ELR (cell line): ENCODE measurements at regions not wholly inside any gene's neighbourhood (a gene's known extent, or its start where the extent isn't known, plus 50 kb on each side); places are given as distances from the start of the nearest gene placed in this dataset.

Source experiments
- DNase-seq: peaks from one replicate; pipeline ENCODE4 v3.0.0-alpha.2; 2015; ENCODE audit warnings: low read depth

- DNase-seq = peak; percentile 46
Measured at GRCh38 chr6:100267721-100268123, 197.0 kb downstream of the SIM1 start.

- no peak for DNase-seq
Measured at GRCh38 chr6:100266494-100267401, 198.0 kb downstream of the SIM1 start.

GRCh38 chr6:100262086-100262485 lies 202.6 kb downstream of the SIM1 start:
- DNase-seq = no peak

DNA sequence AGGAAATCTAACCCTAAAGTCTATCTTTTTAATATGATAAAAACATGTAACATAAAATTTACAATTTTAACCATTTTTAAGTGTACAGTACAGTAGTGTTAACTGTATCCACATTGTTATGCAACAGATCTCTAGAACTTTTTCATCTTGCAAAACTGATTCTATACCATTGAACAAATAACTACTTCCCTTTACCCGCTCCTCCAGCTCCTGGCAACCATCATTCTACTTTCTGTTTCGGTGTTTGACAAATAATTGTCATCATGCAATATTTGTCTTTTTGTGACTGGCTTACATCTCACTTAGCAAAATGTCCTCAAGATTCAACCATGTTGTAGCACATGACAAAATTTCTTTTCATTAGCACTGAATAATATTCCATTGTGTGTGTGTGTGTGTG lies 203.2 kb downstream of the SIM1 start:
- no peak for DNase-seq

DNA sequence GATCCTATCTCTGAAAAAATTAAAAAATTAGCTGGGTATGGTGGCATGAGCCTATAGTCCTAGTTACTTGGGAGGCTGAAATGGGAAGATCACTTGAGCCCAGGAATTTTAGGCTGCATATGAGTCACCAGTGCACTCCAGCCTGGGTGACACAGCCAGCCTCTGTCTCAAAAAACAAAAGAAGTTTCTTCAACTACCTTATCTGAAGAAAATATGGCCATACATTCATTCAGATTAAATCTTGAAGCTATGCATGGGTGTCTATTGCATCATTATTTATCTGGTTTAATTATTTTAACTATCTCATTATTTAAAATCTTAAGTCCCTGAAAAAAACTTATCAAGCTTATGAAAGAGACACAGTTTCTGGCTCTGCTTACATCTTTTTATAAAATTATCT lies 204.1 kb downstream of the SIM1 start:
- peak; percentile 46 for DNase-seq

DNA sequence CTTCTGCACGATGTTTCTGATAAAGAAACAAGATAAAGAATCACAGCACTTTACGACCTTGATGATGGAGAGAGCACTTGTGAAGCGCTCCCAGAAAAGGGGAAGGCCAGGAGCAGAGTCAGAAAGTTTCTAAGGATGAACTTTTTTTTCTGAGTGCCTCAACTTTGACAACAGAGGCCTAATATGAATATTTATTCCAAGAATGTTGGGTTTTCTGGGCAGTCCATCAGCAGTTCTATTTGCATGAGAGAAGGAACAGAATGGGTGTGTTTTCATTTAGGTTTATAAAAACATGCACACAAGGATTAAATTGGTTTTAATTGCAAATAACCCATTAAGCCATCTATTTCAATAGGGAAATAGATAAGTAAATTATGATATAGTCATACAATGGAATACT lies 204.9 kb downstream of the SIM1 start:
- no peak for DNase-seq

DNA sequence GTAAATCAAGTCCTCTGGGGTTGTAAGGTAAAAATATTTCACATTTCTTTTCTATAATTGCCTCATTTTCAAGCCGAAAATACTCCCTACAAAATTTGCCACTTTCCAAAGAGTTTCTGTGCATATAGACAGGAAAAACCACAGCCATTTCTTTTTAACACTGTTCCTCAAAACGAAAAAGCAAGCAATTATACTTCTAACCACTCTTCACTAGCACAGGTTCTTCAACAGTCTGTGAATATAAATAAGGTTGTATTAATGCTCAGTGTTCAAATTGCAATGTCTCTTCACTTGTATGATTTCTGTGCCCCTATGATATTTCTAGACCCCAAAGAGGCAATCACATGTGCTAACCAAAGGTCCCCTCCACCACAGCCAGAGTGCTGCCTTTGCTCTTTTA lies 206.0 kb downstream of the SIM1 start:
- no peak for DNase-seq

DNA sequence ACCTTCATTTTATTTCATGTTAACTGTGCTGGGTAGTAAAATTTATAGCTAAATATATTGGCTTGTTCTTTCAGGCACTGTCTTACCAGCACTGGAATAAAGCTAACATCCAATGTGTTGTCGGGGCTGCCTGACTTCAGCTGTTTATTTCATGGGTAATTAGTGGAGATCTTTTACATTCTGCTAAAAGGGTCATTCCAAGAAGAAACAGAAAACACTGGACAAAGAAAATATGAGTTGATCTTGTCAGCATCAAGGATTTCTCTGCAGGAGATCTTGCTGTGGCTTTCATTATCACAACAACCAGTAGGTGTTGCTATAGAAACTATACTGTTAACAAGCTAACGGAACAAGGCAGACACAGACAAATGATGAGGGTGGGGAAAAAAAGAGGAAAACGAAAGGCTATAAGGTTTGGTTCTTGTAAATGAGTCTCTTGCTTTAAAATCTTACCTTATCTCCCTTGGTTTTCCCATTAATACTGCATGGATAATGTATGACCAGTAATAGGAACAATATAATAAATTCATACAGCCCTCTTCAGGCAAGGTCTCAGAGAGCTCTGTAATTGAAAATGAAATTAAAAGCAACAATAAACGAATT lies 206.8 kb downstream of the SIM1 start:
- DNase-seq = peak; percentile 77

GRCh38 chr6:100255701-100256100 lies 209.0 kb downstream of the SIM1 start:
- no peak for DNase-seq

GRCh38 chr6:100247123-100247522 lies 217.6 kb downstream of the SIM1 start:
- DNase-seq = no peak

GRCh38 chr6:100246206-100246605 lies 218.5 kb downstream of the SIM1 start:
- no peak for DNase-seq

DNA sequence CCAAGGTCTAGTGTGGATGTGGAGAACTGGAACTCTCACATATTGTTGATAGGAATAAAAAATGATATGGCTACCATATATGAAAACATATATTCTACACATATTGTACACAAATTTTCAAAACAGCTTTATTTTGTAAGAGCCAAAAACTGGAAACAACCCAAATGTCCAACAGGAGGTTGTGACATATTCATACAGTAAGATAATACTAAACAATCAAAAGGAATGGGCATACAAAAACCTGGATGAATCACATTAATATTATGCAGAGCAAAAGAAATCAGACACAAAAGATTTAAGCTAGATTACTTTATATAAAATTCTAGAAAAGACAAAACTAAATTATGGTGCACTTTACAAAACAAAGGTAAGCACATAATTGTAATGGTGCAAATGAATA lies 223.9 kb downstream of the SIM1 start:
- DNase-seq = no peak

GRCh38 chr6:100237821-100238220 lies 226.9 kb downstream of the SIM1 start:
- DNase-seq = no peak

DNA sequence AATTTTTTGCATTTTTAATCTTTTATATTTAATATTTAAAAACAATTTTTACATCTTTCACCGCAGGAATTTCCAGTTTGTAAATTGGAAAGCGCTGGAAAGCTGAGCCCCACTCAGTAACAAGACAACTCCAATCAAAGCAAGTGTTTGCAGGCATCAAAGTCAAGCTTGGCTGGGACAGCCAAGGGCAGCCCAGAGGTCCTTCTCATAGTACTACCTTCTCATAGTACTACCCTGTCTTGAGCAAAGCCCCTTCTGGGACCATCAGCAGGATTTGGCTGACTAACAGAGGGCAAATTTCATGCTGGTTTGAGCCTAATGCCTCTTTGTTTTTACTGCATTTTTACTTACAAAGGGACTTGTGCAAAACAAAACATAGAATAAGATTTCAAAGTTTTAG lies 228.3 kb downstream of the SIM1 start:
- no peak for DNase-seq

GRCh38 chr6:100235631-100236030 lies 229.1 kb downstream of the SIM1 start:
- DNase-seq = no peak

DNA sequence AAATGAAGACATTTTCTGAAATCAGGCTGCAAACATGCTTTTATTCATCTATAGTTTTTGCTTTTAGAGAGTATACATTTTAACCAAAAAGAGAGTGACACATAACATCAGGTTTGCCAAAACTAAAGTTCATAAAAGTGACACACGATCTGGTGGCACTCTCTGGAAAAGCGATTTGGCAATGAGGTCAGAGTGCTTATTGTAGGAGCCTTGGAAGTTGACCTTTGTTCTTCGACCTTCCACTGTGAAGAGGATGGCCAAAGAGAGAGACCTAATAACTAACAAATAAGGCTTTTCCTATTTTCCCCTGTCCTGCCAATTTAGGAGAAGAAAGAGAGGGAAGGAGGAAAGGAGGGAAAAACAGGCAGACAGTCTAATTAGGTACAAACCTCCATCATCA lies 230.1 kb downstream of the SIM1 start:
- DNase-seq = no peak

DNA sequence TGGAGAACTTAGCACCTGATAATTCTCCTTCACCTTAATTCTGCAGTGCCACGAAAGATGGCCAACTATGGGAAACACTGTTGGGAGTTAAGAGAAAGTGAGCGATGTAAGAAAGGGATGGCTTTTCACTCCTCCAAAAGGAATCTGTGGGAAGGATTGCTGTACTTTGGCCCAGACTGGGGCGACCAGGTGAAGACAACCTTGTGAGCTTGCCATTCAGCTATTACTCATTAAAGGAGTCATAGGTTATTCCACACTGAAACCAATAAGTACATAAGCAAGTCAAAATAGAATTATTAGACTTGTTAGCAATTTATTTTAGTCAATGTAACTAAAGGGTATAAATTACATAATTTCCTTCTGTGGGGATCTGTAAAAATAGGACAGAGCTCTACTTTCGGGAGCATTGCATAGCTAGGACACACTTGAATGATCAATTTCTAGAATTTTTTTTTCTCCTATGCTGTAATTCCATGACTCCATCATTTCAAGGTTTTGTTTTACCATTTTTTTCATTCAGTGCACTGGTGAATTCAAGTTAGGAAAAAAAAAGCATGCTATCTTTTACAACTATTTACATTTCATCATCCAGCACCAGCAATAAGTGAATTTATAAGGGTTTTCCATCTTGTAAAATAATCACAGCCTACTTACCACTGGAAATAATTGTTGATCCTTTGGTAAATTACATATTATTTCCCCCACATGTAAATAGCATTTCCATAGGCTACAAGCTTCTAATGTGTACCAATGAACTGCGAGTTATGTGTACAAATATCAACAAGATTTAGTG lies 231.7 kb downstream of the SIM1 start:
- no peak for DNase-seq

DNA sequence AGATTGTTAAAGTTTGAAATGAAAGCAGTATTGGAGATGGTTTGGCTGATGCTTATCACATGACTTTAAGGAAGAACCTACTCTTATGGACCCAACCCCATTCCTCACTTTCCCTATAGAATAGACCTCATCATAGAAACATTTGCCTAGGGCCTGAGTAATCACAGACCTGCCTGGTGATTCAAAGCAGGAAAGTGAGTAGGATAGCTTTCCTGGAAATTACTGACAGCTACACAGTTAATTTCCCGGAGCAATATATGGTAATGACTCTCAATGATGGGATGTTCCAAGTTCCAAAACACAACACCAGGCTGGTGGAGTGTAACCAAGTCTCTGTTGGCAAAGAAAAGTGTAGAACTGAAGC lies 233.8 kb downstream of the SIM1 start:
- DNase-seq = peak; percentile 82

GRCh38 chr6:100230115-100230952 lies 234.4 kb downstream of the SIM1 start:
- no peak for DNase-seq

- DNase-seq = no peak
Measured at GRCh38 chr6:100229512-100229911, 235.2 kb downstream of the SIM1 start.

DNA sequence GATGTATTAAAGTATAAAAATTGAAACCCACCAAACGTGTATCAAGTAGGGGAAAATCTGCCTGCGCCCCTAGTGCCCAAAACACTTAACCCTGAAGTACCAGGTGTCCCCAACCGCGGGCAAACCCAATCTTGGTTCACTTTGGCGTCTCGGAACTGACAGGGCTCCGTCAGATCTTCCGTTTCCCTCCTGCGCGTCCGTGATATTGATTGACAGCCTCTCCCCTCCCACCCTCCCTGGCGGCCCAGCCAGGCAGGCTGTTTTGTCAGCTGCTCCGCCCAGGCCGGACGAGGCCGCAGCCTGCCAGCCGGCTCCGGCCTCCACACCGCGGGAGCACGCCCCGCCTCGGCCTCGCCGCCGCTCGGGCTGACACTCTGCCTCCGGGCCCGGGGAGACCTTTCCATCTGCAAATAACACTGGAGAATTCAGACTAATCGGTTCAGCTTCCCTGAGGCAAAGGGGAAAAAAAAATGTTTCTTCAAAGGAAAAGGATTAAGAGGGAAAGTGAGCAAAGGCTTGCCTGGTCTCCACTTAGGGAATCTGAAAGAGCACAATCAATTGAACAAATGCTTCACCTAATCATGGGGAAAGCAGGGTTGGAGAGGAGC lies 234.9 kb upstream of the MCHR2 start:
- peak; percentile 82 for DNase-seq

GRCh38 chr6:100228437-100228833 lies 234.4 kb upstream of the MCHR2 start:
- DNase-seq = peak; percentile 62
